ENCODE measurements at regions not wholly inside any gene's neighbourhood (a gene's known extent, or its start where the extent isn't known, plus 50 kb on each side); places are given as distances from the start of the nearest gene placed in this dataset.

DNA sequence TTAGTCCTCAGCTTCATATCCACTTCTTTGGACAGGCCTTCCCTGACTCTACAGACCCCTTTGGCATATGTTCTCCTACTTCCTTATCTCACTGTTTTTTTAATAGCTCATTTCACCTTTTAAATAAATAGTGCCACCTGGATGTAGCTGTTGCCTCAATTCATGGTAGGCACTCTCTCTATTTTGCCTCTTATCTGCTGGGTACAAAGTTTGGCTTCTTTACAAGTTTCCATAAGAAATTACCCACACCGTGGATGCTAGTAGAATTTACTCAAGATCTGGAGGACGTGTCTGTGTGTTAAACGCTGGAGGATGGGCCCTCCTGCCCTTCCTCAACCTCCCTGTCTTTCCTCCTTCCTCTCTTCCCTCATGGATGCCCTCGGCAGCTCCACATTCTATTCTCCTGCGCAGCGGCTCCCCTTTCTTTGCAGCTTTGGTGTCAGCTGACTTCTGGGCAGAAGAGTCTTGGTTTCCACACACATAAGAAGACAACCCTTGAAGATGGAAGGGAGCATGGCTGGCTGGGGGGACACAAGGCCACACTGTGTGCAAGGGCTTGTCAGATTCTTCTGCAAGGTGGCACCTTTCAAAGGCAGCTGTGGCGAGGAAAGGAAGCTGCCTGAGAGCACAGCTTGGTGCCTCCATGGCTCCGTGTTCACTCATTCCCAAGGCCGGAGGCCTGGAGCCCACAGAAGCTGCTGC is 212.6 kb downstream of the SNX19 start:
- no peak overlapping the region for H3K4me3 Mint-ChIP-seq
- H3K36me3 Mint-ChIP-seq (ENCODE audit: low read depth): no peaks in the 10 kb centered on the region
- no peaks in the 10 kb centered on the region for H3K27me3 Mint-ChIP-seq (ENCODE audit: low read depth)
- peaks cover 27% of the 10 kb centered on the region for H3K9me3 Mint-ChIP-seq
- no peaks in the 10 kb centered on the region for H3K4me1 Mint-ChIP-seq
- TF ChIP-seq, protein P1, sequence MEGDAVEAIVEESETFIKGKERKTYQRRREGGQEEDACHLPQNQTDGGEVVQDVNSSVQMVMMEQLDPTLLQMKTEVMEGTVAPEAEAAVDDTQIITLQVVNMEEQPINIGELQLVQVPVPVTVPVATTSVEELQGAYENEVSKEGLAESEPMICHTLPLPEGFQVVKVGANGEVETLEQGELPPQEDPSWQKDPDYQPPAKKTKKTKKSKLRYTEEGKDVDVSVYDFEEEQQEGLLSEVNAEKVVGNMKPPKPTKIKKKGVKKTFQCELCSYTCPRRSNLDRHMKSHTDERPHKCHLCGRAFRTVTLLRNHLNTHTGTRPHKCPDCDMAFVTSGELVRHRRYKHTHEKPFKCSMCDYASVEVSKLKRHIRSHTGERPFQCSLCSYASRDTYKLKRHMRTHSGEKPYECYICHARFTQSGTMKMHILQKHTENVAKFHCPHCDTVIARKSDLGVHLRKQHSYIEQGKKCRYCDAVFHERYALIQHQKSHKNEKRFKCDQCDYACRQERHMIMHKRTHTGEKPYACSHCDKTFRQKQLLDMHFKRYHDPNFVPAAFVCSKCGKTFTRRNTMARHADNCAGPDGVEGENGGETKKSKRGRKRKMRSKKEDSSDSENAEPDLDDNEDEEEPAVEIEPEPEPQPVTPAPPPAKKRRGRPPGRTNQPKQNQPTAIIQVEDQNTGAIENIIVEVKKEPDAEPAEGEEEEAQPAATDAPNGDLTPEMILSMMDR (IDR thresholded peaks at IDR 0.05; ENCODE audit: unreplicated experiment in 3 of 3): no peak
- H3K27ac Mint-ChIP-seq: no peak overlapping the region

DNA sequence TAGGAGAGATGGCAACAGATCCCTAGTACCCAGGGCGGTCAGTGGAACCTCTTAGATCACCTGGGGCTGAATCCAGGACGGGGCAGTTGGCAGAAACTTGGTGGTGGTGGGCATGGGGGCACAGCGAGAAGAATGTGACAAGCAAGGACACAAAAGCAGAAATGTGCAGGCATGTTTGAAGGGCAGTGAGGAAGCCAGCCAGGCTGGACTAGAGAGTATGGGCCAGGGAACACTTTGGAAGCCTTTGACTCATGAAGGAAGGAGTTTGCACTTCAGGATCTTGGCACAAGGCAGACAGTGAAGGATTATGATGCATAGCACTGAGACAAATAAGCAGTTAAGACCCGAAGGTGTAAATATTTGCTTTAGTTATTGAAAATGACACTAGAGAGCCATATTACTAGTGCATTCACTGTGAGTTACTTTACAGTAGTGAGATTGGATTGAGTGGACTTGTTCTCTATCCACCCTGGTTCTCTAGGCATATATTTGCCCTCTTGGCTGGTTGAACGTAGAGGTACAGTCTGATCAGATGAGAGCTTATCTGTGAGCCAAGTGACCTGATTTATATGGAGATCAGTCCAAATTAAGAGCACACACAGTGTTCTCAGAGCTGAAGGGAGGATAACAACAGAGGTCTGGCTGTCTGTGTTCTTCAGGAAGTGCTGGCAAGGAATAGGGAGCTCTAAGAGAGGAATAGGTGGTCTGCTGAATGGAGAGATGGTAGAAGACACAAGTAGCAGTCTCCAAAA is 210.4 kb downstream of the SNX19 start:
- no peak overlapping the region for H3K4me3 Mint-ChIP-seq
- no peak overlapping the region for H3K27ac Mint-ChIP-seq
- TF ChIP-seq, protein P1 (IDR thresholded peaks at IDR 0.05; ENCODE audit: unreplicated experiment in 3 of 3): no peak
- H3K27me3 Mint-ChIP-seq (ENCODE audit: low read depth): peaks cover 4% of the 10 kb centered on the region
- H3K36me3 Mint-ChIP-seq (ENCODE audit: low read depth): no peaks in the 10 kb centered on the region
- H3K9me3 Mint-ChIP-seq: peaks cover 41% of the 10 kb centered on the region
- no peaks in the 10 kb centered on the region for H3K4me1 Mint-ChIP-seq

DNA sequence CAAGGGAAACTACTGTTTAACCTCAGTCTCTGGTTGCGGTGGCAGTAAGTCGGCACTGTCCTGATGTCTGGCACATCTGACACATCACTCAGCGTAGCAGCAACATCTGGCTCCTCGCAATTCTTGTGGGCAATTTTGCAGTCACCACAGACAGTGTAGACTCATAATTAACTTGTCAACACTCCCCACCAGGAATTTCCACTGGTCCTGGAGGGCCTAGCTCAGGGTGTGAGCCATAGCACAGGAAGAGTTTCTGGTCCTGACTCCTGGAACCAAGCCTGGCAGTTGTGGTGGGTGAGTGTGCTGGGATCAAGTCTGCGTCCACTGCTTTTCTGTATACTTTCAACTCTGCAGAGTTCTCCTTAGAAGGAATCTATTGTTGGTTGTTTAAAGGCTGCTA is 209.7 kb downstream of the SNX19 start:
- Mint-ChIP-seq H3K27ac (no peak overlapping the region), H3K9me3 (peaks cover 38% of the 10 kb centered on the region), H3K4me3 (no peak overlapping the region), H3K4me1 (peaks cover 5% of the 10 kb centered on the region), H3K27me3 (ENCODE audit: low read depth) (peaks cover 4% of the 10 kb centered on the region), H3K36me3 (ENCODE audit: low read depth) (no peaks in the 10 kb centered on the region)
- TF ChIP-seq, protein P1 (IDR thresholded peaks at IDR 0.05; ENCODE audit: unreplicated experiment in 3 of 3): no peak

DNA sequence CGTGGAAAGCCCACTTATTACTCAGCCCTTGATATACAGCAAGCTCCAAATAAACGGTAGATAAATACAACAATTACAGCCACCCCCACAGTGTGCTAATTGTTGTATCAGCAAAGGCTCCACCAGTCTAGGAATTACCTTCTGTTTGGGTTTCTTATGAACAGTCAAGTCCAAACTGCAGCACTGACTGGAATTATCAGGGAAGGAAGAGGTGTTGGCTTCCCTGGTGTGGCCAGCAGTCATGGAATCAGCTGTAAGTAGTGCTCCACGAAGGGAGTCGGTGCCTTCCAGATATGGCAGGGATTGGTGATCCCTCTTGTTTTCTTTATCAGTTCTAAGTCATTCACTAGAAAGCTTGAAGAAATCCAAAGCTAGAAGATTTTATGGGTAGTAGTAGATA is 209.1 kb downstream of the SNX19 start:
- Mint-ChIP-seq H3K27ac (no peak overlapping the region), H3K9me3 (peaks cover 35% of the 10 kb centered on the region), H3K4me3 (no peak overlapping the region), H3K4me1 (peaks cover 11% of the 10 kb centered on the region), H3K36me3 (ENCODE audit: low read depth) (no peaks in the 10 kb centered on the region), H3K27me3 (ENCODE audit: low read depth) (peaks cover 4% of the 10 kb centered on the region)
- TF ChIP-seq, protein P1 (IDR thresholded peaks at IDR 0.05; ENCODE audit: unreplicated experiment in 3 of 3): no peak

DNA sequence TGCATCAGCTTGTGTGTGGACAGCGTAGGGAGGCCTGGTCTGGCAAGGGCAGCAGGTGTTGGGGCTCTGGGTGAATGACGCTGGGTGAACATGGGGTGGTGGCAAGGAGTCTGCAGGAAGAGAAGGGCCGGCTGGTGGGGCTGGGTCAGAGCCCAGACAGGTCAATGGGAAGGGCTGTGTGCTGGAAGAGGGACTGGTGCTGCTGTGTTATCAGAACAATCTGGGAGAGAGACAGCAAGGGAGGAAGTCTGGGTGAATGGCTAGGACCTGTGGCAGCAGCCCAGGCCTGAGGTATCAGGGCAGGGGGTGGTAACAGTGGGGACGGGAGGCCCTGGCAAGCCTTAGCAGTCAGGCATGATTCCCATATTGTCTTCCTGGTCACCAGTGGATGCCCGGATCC is 206.7 kb downstream of the SNX19 start:
- no peaks in the 10 kb centered on the region for H3K36me3 Mint-ChIP-seq (ENCODE audit: low read depth)
- H3K4me1 Mint-ChIP-seq: peaks cover 11% of the 10 kb centered on the region
- no peak overlapping the region for H3K27ac Mint-ChIP-seq
- TF ChIP-seq, protein P1 (IDR thresholded peaks at IDR 0.05; ENCODE audit: unreplicated experiment in 3 of 3): no peak
- peaks cover 4% of the 10 kb centered on the region for H3K27me3 Mint-ChIP-seq (ENCODE audit: low read depth)
- H3K9me3 Mint-ChIP-seq: peaks cover 23% of the 10 kb centered on the region
- H3K4me3 Mint-ChIP-seq: no peak overlapping the region
